ENCODE measurements at regions not wholly inside any gene's neighbourhood (a gene's known extent, or its start where the extent isn't known, plus 50 kb on each side); places are given as distances from the start of the nearest gene placed in this dataset.

DNA sequence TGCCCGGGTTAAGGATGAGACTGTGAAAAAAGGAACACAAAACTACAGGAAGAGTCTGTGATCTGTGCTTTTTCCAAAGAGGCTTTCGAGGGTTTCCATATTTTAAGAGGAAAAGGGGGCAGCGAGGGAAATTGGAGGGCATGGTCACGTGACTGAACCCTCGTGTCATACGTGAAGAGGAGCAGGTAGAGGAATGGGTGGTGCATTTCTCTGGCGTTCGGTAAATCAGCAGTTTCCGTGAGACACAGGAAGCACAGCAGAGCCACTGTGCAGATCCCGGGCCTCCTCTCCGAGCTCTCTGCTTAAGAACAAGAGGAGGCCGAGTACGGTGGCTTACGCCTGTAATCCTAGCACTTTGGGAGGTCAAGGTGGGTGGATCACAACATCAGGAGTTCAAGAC lies 219.7 kb downstream of the NDUFA10 start:
- Mint-ChIP-seq H3K27ac (no peak overlapping the region), H3K9me3 (peaks cover 6% of the 10 kb centered on the region; the same call in 1 of the 3 replicates), H3K4me1 (peaks cover 5% of the 10 kb centered on the region; the same call in 1 of the 3 replicates), H3K27me3 (ENCODE audit: insufficient read depth, low read depth, poor library complexity) (peaks cover 5% of the 10 kb centered on the region), H3K4me3 (no peak overlapping the region), H3K36me3 (ENCODE audit: low read depth) (no peaks in the 10 kb centered on the region)
- H3K79me2 ChIP-seq (replicated peaks; ENCODE audit: insufficient read depth) = no peaks in the 10 kb centered on the region
- DNase-seq (ENCODE audit: low spot score) (no peak), ATAC-seq (no peak)
- H3K27me3 ChIP-seq (ENCODE audit: insufficient read depth) = no peaks in the 10 kb centered on the region
- no peaks in the 10 kb centered on the region for H4K20me1 ChIP-seq (replicated peaks; ENCODE audit: insufficient read depth)
- TF ChIP-seq, protein P1, sequence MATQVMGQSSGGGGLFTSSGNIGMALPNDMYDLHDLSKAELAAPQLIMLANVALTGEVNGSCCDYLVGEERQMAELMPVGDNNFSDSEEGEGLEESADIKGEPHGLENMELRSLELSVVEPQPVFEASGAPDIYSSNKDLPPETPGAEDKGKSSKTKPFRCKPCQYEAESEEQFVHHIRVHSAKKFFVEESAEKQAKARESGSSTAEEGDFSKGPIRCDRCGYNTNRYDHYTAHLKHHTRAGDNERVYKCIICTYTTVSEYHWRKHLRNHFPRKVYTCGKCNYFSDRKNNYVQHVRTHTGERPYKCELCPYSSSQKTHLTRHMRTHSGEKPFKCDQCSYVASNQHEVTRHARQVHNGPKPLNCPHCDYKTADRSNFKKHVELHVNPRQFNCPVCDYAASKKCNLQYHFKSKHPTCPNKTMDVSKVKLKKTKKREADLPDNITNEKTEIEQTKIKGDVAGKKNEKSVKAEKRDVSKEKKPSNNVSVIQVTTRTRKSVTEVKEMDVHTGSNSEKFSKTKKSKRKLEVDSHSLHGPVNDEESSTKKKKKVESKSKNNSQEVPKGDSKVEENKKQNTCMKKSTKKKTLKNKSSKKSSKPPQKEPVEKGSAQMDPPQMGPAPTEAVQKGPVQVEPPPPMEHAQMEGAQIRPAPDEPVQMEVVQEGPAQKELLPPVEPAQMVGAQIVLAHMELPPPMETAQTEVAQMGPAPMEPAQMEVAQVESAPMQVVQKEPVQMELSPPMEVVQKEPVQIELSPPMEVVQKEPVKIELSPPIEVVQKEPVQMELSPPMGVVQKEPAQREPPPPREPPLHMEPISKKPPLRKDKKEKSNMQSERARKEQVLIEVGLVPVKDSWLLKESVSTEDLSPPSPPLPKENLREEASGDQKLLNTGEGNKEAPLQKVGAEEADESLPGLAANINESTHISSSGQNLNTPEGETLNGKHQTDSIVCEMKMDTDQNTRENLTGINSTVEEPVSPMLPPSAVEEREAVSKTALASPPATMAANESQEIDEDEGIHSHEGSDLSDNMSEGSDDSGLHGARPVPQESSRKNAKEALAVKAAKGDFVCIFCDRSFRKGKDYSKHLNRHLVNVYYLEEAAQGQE (IDR thresholded peaks at IDR 0.05; ENCODE audit: unreplicated experiment) = no peak
- no peak for TF ChIP-seq CREB1 (CRISPR knock-in tag; IDR thresholded peaks at IDR 0.05; ENCODE audit: low read depth)
- TF ChIP-seq JUNB (IDR thresholded peaks at IDR 0.05; ENCODE audit: unreplicated experiment) = no peak
- TF ChIP-seq EZH2phosphoT487 (IDR thresholded peaks at IDR 0.05; ENCODE audit: unreplicated experiment) = no peak
- TF ChIP-seq, protein P2, sequence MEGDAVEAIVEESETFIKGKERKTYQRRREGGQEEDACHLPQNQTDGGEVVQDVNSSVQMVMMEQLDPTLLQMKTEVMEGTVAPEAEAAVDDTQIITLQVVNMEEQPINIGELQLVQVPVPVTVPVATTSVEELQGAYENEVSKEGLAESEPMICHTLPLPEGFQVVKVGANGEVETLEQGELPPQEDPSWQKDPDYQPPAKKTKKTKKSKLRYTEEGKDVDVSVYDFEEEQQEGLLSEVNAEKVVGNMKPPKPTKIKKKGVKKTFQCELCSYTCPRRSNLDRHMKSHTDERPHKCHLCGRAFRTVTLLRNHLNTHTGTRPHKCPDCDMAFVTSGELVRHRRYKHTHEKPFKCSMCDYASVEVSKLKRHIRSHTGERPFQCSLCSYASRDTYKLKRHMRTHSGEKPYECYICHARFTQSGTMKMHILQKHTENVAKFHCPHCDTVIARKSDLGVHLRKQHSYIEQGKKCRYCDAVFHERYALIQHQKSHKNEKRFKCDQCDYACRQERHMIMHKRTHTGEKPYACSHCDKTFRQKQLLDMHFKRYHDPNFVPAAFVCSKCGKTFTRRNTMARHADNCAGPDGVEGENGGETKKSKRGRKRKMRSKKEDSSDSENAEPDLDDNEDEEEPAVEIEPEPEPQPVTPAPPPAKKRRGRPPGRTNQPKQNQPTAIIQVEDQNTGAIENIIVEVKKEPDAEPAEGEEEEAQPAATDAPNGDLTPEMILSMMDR (conservative IDR thresholded peaks at IDR 0.05; ENCODE audit: low read depth in 2 of 2) = no peak
- no peak for TF ChIP-seq ZNF331 (CRISPR knock-in tag; IDR thresholded peaks at IDR 0.05; ENCODE audit: low read depth)
- TF ChIP-seq, protein P3, sequence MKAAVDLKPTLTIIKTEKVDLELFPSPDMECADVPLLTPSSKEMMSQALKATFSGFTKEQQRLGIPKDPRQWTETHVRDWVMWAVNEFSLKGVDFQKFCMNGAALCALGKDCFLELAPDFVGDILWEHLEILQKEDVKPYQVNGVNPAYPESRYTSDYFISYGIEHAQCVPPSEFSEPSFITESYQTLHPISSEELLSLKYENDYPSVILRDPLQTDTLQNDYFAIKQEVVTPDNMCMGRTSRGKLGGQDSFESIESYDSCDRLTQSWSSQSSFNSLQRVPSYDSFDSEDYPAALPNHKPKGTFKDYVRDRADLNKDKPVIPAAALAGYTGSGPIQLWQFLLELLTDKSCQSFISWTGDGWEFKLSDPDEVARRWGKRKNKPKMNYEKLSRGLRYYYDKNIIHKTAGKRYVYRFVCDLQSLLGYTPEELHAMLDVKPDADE (IDR thresholded peaks at IDR 0.05) = no peak
- no peak for TF ChIP-seq POLR2AphosphoS5 (IDR thresholded peaks at IDR 0.05; ENCODE audit: low read depth)
- TF ChIP-seq EZH2 (IDR thresholded peaks at IDR 0.05; ENCODE audit: low read depth, unreplicated experiment) = no peak
- no peak for TF ChIP-seq ZNF462 (CRISPR knock-in tag; IDR thresholded peaks at IDR 0.05)
- TF ChIP-seq NANOG (IDR thresholded peaks at IDR 0.05; ENCODE audit: borderline replicate concordance) = no peak
- no peak for TF ChIP-seq STAT1 (IDR thresholded peaks at IDR 0.05; ENCODE audit: unreplicated experiment)
- no peak for TF ChIP-seq ZNF114 (CRISPR knock-in tag; IDR thresholded peaks at IDR 0.05)
- H3K4me1 ChIP-seq (ENCODE audit: insufficient read depth) = no peaks in the 10 kb centered on the region
- no peak overlapping the region for H2AFZ ChIP-seq
- no peaks in the 10 kb centered on the region for H3K9me2 ChIP-seq (ENCODE audit: insufficient read depth)
- no peak overlapping the region for H3K27ac ChIP-seq (ENCODE audit: low read depth)
- H3K4me3 ChIP-seq = no peak overlapping the region
- H3F3A ChIP-seq (replicated peaks; ENCODE audit: low read depth) = no peaks in the 10 kb centered on the region
- no peaks in the 10 kb centered on the region for H3K36me3 ChIP-seq (ENCODE audit: insufficient read depth)
- H3K4me2 ChIP-seq = no peak overlapping the region
